B cell (primary cell): ENCODE measurements at regions not wholly inside any gene's neighbourhood (a gene's known extent, or its start where the extent isn't known, plus 50 kb on each side); places are given as distances from the start of the nearest gene placed in this dataset.

Source experiments
- ATAC-seq: fragments of 200-7000 bp; cut with Tn5 transposase; one replicate; pipeline ENCODE4 v1.10.0; 2021; ENCODE audit warnings: low read depth, mild to moderate bottlenecking, moderate number of reproducible peaks, moderate library complexity
- CTCF ChIA-PET: fragments of 350-600 bp; sonication (Branson Sonifier 250); formaldehyde crosslinking; loops from one replicate; lab custom pipeline; 2021; ENCODE audit warnings: antibody characterized with exemption, inconsistent platforms; lab: Charles Lee
- POLR2A ChIA-PET: fragments of 350-600 bp; sonication (Branson Sonifier 250); formaldehyde crosslinking; loops from one replicate; lab custom pipeline; 2021; ENCODE audit warnings: antibody characterized with exemption; lab: Charles Lee
- DNase-seq: peaks from one replicate; pipeline ENCODE4 v3.0.0; 2013
- H2AFZ ChIP-seq: 2 replicates; pipeline ENCODE4 v1.6.1; 2012; ENCODE audit warnings: mild to moderate bottlenecking, low read depth, low read length; ENCODE audit not compliant: insufficient read depth, poor library complexity, severe bottlenecking
- H3K27ac ChIP-seq, 2 donors: 1 replicate in 1 of 2; 2 replicates in 1 of 2; pipeline ENCODE4 v1.5.1; 2012 to 2013; ENCODE audit warnings: low read length in 2 of 2, mild to moderate bottlenecking in 2 of 2, moderate library complexity in 1 of 2
- H3K27me3 ChIP-seq, 4 experiments: fragments of 200-600 bp in 1 of 4; sonication (generic) in 1 of 4; replicated peaks in 1 of 4; 1 replicate in 2 of 4; 2 replicates in 2 of 4; pipeline versions ENCODE4 v1.6.1 to v1.7.0; 2013 to 2016; ENCODE audit warnings: low read length in 3 of 4, mild to moderate bottlenecking in 2 of 4, mixed read lengths in 1 of 4, moderate library complexity in 1 of 4; ENCODE audit not compliant: insufficient read depth in 4 of 4, control insufficient read depth in 3 of 4; ENCODE audit errors: control extremely low read depth in 1 of 4
- H3K36me3 ChIP-seq, 2 experiments: replicated peaks in 1 of 2; 1 replicate in 1 of 2; 2 replicates in 1 of 2; pipeline versions ENCODE4 v1.6.1 to v1.7.1; 2013; ENCODE audit warnings: low read length in 1 of 2; ENCODE audit not compliant: insufficient read depth in 2 of 2, control insufficient read depth in 1 of 2; ENCODE audit errors: control extremely low read depth in 1 of 2, extremely low read depth in 1 of 2
- H3K4me1 ChIP-seq, 2 donors: fragments of 200-600 bp in 1 of 2; sonication (generic) in 1 of 2; 1 replicate in 1 of 2; 2 replicates in 1 of 2; pipeline versions ENCODE4 v1.5.1 to v1.6.1; 2013 to 2017; ENCODE audit warnings: low read length in 2 of 2; ENCODE audit not compliant: control insufficient read depth in 2 of 2, insufficient read depth in 2 of 2
- H3K4me2 ChIP-seq: replicated peaks from 2 replicates; pipeline ENCODE3; 2012; ENCODE audit warnings: mild to moderate bottlenecking, low read depth, low read length; ENCODE audit not compliant: poor library complexity, severe bottlenecking
- H3K4me3 ChIP-seq, 5 experiments: fragments of 200-600 bp in 1 of 5; sonication (generic) in 1 of 5; 1 replicate in 3 of 5; 2 replicates in 2 of 5; pipeline versions ENCODE4 v1.5.1 to v1.7.0; 2011 to 2016; ENCODE audit warnings: low read length in 4 of 5, mild to moderate bottlenecking in 4 of 5, low read depth in 2 of 5, control low read depth in 1 of 5, moderate library complexity in 1 of 5; ENCODE audit not compliant: insufficient read depth in 1 of 5; ENCODE audit errors: control extremely low read depth in 1 of 5, extremely low read depth in 1 of 5
- H3K79me2 ChIP-seq: fragments of 200-600 bp; sonication (generic); one replicate; pipeline ENCODE4 v1.6.0; 2016; ENCODE audit warnings: low read length; ENCODE audit not compliant: control insufficient read depth, insufficient read depth
- H3K9ac ChIP-seq: fragments of 200-600 bp; sonication (generic); 2 replicates; pipeline ENCODE4 v1.6.1; 2017; ENCODE audit warnings: mild to moderate bottlenecking, low read length, moderate library complexity
- H3K9me3 ChIP-seq, 3 donors: one replicate each; pipeline versions ENCODE4 v1.6.1 to v1.7.1; 2013; ENCODE audit warnings: low read length in 2 of 3; ENCODE audit not compliant: control insufficient read depth in 2 of 3, insufficient read depth in 1 of 3; ENCODE audit errors: control extremely low read depth in 1 of 3
- H4K20me1 ChIP-seq: 2 replicates; pipeline ENCODE4 v1.6.0; 2012; ENCODE audit warnings: mild to moderate bottlenecking, low read length; ENCODE audit not compliant: insufficient read depth, control insufficient read depth, poor library complexity, severe bottlenecking
- H3K27ac Mint-ChIP-seq: one replicate; pipeline ENCODE4 v1.8.0; 2021; ENCODE audit warnings: mixed read lengths
- H3K27me3 Mint-ChIP-seq: one replicate; pipeline ENCODE4 v1.8.0; 2021; ENCODE audit warnings: mixed read lengths
- H3K4me1 Mint-ChIP-seq: one replicate; pipeline ENCODE4 v1.8.0; 2021; ENCODE audit warnings: mixed read lengths
- H3K4me3 Mint-ChIP-seq: one replicate; pipeline ENCODE4 v1.8.0; 2021; ENCODE audit warnings: mixed read lengths
- H3K9me3 Mint-ChIP-seq: one replicate; pipeline ENCODE4 v1.8.0; 2022; ENCODE audit warnings: mixed read lengths; ENCODE audit not compliant: insufficient read depth
- CTCF ChIP-seq: fragments of 200-600 bp; IDR thresholded peaks from one replicate; pipeline ENCODE4 v1.8.0; 2022; ENCODE audit warnings: antibody characterized with exemption, mild to moderate bottlenecking
- EZH2 ChIP-seq: IDR thresholded peaks from 2 replicates; pipeline ENCODE4 v1.6.1; 2012; ENCODE audit warnings: borderline replicate concordance, low read depth, mild to moderate bottlenecking, moderate library complexity, low read length; ENCODE audit not compliant: insufficient read depth, poor library complexity, severe bottlenecking
- WGBS: methylation state at CpG from one replicate; pipeline ENCODE4 v1.1.5; 2013; ENCODE audit warnings: missing lambda C conversion rate; ENCODE audit not compliant: insufficient coverage; 5-methylcytosine and 5-hydroxymethylcytosine counted together
- intact Hi-C: fragments of 100-400 bp; cut with micrococcal nuclease; formaldehyde crosslinking; loops from one replicate; pipeline ENCODE4 v1.10.0; 2022

DNA sequence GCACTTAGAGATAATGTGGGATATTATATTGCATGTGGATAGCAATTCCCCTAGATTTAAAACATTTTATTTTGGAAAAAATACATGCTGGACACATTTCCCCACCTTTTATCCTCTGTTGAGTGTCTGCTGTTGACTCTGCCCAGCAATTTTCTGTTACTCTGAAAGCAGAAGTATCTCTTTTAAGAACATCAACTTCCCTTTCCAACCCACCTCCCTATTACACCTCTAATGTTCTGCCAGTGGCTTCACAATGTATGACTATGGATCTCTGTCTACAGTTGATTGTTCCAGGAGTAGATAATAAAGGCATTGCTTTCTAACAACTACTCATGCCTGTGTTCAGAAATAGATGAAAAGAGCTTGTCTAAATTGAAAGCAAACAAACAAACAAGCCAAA lies 754.8 kb upstream of the SLITRK6 start:
- Histone ChIP-seq H3K27me3 (no peaks in the 10 kb centered on the region), H2AFZ (no peak overlapping the region), H3K4me1 (no peaks in the 10 kb centered on the region), H3K36me3 (no peaks in the 10 kb centered on the region), H3K79me2 (no peaks in the 10 kb centered on the region), H3K4me3 (no peak overlapping the region), H3K9me3 (no peaks in the 10 kb centered on the region), H3K9ac (no peak overlapping the region), H4K20me1 (no peaks in the 10 kb centered on the region), H3K4me2 (no peak overlapping the region), H3K27ac (no peak overlapping the region)
- peaks cover 2% of the 10 kb centered on the region for H3K9me3 Mint-ChIP-seq
- ATAC-seq (no peak), DNase-seq (no peak)
- TF ChIP-seq EZH2 (no peak), CTCF (no peak)
- no peak overlapping the region for H3K4me3 Mint-ChIP-seq
- no peaks in the 10 kb centered on the region for H3K27me3 Mint-ChIP-seq
- intact Hi-C loops, result no loop called here
- POLR2A ChIA-PET, result no interaction called here
- CTCF ChIA-PET, result no interaction called here
- no peak overlapping the region for H3K27ac Mint-ChIP-seq
- no peaks in the 10 kb centered on the region for H3K4me1 Mint-ChIP-seq

DNA sequence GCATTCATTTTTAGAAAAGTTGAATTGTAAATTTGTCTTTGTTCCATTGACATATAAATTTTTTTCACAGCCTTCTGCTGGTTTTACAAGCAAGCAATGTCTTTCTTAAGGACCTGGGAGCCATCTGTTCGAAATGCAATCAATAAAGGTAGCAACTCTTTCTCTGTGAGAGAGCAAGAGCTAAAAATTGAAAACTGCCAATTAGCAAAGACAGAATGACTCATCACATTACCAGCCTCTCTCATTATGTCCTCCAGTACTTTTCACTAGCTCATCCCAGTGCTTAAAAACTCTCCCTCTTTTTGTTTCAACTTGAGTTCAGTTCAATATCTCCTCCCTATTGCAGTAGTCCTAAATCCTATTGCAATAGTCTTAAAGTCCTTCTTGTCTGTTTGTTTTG lies 760.7 kb upstream of the SLITRK6 start:
- ChIA-PET CTCF (no interaction called here), POLR2A (no interaction called here)
- intact Hi-C loops, result no loop called here
- no peak overlapping the region for H2AFZ ChIP-seq
- H3K9ac ChIP-seq, result no peak overlapping the region
- Mint-ChIP-seq H3K4me1 (no peaks in the 10 kb centered on the region), H3K27ac (no peak overlapping the region), H3K4me3 (no peak overlapping the region), H3K9me3 (peaks cover 2% of the 10 kb centered on the region), H3K27me3 (no peaks in the 10 kb centered on the region)
- no peaks in the 10 kb centered on the region for H3K36me3 ChIP-seq
- no peaks in the 10 kb centered on the region for H3K27me3 ChIP-seq
- H4K20me1 ChIP-seq, result no peaks in the 10 kb centered on the region
- H3K4me2 ChIP-seq, result no peak overlapping the region
- no peaks in the 10 kb centered on the region for H3K79me2 ChIP-seq
- ATAC-seq, result no peak
- WGBS, result 60% methylated on average over 1 of the region's 1 CpG
- H3K4me3 ChIP-seq, result no peak overlapping the region
- H3K4me1 ChIP-seq, result no peaks in the 10 kb centered on the region
- no peak overlapping the region for H3K27ac ChIP-seq
- no peaks in the 10 kb centered on the region for H3K9me3 ChIP-seq
- no peak for TF ChIP-seq CTCF
- no peak for TF ChIP-seq EZH2
- DNase-seq, result no peak
